GM20000 (cell line): ENCODE measurements at regions not wholly inside any gene's neighbourhood (a gene's known extent, or its start where the extent isn't known, plus 50 kb on each side); places are given as distances from the start of the nearest gene placed in this dataset.
"Not testable (repeated sequence)": the region's sequence is repeated elsewhere in the genome, so short reads cannot be mapped to it uniquely, and the experiment has no call there.

Experiments
- DNase-seq: peaks from one replicate; pipeline ENCODE4 v3.0.0; 2012; ENCODE audit warnings: low spot score
- CTCF ChIP-seq: IDR thresholded peaks from 2 replicates; pipeline ENCODE4 v1.5.1; 2012; ENCODE audit warnings: mild to moderate bottlenecking, control low read depth; ENCODE audit errors: extremely low read depth, missing control alignments

- no peak for DNase-seq
- no peak for TF ChIP-seq CTCF
Measured at GRCh38 chr11:37988031-37988430, 1390.0 kb upstream of the RAG2 start.

- no peak for DNase-seq
- TF ChIP-seq CTCF, result no peak
Measured at GRCh38 chr11:37984991-37985390, 1387.0 kb upstream of the RAG2 start.

GRCh38 chr11:37978647-37979046 is 1380.6 kb upstream of the RAG2 start:
- no peak for DNase-seq
- no peak for TF ChIP-seq CTCF

GRCh38 chr11:37973941-37974340 is 1375.9 kb upstream of the RAG2 start:
- no peak for TF ChIP-seq CTCF
- DNase-seq, result no peak

- TF ChIP-seq CTCF, result no peak
- no peak for DNase-seq
Measured at GRCh38 chr11:37972691-37973090, 1374.7 kb upstream of the RAG2 start.

GRCh38 chr11:37969336-37969735 is 1371.3 kb upstream of the RAG2 start:
- DNase-seq, result not testable (repeated sequence)

GRCh38 chr11:37968148-37968547 is 1370.1 kb upstream of the RAG2 start:
- DNase-seq, result no peak

More at GRCh38 chr11:37968148-37968547, 1370.1 kb upstream of the RAG2 start:
- no peak for TF ChIP-seq CTCF
